ENCODE measurements at regions not wholly inside any gene's neighbourhood (a gene's known extent, or its start where the extent isn't known, plus 50 kb on each side); places are given as distances from the start of the nearest gene placed in this dataset.

GRCh38 chr13:67410645-67411044, 180.5 kb upstream of the PCDH9 start:
- no peak for TF ChIP-seq EZH2 (IDR thresholded peaks at IDR 0.05; ENCODE audit: low read length, missing control alignments)
- TF ChIP-seq, protein P1, sequence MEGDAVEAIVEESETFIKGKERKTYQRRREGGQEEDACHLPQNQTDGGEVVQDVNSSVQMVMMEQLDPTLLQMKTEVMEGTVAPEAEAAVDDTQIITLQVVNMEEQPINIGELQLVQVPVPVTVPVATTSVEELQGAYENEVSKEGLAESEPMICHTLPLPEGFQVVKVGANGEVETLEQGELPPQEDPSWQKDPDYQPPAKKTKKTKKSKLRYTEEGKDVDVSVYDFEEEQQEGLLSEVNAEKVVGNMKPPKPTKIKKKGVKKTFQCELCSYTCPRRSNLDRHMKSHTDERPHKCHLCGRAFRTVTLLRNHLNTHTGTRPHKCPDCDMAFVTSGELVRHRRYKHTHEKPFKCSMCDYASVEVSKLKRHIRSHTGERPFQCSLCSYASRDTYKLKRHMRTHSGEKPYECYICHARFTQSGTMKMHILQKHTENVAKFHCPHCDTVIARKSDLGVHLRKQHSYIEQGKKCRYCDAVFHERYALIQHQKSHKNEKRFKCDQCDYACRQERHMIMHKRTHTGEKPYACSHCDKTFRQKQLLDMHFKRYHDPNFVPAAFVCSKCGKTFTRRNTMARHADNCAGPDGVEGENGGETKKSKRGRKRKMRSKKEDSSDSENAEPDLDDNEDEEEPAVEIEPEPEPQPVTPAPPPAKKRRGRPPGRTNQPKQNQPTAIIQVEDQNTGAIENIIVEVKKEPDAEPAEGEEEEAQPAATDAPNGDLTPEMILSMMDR (conservative IDR thresholded peaks at IDR 0.05 in 1 of 2, IDR thresholded peaks at IDR 0.05 in 1 of 2; ENCODE audit: low read depth in 1 of 2, low read length in 2 of 2): no peak

Measured in fibroblast of lung (primary cell).